ENCODE measurements at regions not wholly inside any gene's neighbourhood (a gene's known extent, or its start where the extent isn't known, plus 50 kb on each side); places are given as distances from the start of the nearest gene placed in this dataset. TPM values are rescaled to one million over a fixed set of nuclear protein-coding genes. Genes with fewer than 3 reads are reported as not detected.

Small RNA genes lying in the stretch of these regions (small RNA-seq; reads per million reads assigned to genes)
- not detected for gene RF00017 (ENCODE audit: insufficient read depth)

Measured in neuronal stem cell (in vitro differentiated cells).